ENCODE measurements at regions not wholly inside any gene's neighbourhood (a gene's known extent, or its start where the extent isn't known, plus 50 kb on each side); places are given as distances from the start of the nearest gene placed in this dataset.

DNA sequence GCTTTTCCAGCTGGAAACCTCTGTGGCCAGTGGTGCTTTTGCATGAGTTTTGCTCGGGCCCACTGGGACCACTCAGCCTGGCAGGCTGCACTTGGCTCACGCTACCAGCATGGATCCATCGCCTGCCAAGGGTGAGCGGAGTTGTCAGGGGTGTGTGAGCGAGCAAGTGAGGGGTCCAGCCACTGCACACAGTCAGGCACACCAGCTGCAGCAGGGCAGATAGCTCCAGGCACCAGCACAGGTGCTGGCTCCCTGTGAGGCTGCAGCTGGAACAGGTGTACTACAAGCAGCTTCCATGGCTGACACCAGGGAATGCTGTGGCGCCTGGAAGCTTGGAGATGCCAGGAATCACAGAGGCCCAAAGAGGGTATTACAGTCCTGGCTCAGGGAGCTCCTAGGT, 391.2 kb upstream of the SGCD start:
- Histone ChIP-seq H3K9me3 (no peaks in the 10 kb centered on the region), H3K4me1 (peaks cover 0 to 10% (median 0%) of the 10 kb centered on the region in 12 donors), H3K36me3 (no peaks in the 10 kb centered on the region), H3K27ac (no peak overlapping the region), H3K4me3 (no peak overlapping the region), H3K27me3 (no peaks in the 10 kb centered on the region)
- ATAC-seq (peak in 1 of 4 donors; percentile 14), DNase-seq (peak in 1 of 5 donors; percentile 51)
- intact Hi-C loops (cut with DNase I): loop anchor here in 1 of 10 donors (10.0 kb wide), 1 partner anchor 889 kb away; no protein-coding TSS in a partner anchor
- TF ChIP-seq POLR2A (IDR thresholded peaks at IDR 0.05): no peak
- TF ChIP-seq, protein P1, sequence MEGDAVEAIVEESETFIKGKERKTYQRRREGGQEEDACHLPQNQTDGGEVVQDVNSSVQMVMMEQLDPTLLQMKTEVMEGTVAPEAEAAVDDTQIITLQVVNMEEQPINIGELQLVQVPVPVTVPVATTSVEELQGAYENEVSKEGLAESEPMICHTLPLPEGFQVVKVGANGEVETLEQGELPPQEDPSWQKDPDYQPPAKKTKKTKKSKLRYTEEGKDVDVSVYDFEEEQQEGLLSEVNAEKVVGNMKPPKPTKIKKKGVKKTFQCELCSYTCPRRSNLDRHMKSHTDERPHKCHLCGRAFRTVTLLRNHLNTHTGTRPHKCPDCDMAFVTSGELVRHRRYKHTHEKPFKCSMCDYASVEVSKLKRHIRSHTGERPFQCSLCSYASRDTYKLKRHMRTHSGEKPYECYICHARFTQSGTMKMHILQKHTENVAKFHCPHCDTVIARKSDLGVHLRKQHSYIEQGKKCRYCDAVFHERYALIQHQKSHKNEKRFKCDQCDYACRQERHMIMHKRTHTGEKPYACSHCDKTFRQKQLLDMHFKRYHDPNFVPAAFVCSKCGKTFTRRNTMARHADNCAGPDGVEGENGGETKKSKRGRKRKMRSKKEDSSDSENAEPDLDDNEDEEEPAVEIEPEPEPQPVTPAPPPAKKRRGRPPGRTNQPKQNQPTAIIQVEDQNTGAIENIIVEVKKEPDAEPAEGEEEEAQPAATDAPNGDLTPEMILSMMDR (IDR thresholded peaks at IDR 0.05): no peak
- WGBS, 4 donors: 64 to 95% (median 81%) methylated on average over 2 to 6 of the region's 6 CpGs

DNA sequence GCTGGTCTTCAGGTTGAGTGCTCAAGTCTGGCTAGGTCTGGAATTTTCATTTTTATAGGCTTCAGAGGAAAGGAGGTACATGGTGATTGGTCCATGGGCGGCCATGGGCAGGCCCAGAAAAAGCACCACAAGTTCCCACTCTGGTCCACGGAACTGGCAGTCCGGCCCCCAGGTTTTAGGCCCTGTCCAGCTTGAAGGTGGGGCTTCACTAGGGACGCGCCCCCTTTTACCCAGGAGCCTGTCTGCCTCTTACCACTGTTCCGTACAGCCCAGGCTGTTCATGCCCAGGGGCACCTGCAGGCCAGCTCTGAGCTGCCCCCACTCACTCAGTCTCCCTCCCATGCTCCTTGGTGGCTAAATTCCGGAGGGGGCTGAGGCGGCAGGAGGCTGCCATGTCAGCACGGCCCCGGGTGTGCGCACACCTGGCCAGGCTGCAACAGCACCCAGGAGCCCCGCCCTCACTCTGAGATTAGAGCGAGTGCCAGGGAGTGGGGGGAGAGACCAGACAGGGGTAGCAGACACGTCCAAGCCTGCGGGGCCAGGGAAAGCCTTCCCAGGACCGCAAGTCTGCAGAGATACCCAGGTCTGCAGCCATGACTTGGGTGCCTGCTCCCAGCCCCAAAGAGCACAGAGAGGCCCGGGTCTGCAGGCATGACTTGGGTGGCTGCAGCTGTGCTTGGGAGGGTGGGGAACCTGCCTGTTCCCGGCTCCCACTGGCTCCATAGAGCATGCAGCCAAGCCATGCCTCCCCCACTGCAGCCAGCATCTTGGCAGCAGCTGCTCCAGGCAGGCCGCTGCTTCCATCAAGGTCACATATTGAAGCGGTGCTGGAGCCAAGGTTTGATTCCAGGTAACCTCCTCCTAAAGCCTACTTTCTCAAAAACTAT, 390.2 kb upstream of the SGCD start:
- H3K36me3 ChIP-seq: no peaks in the 10 kb centered on the region
- peaks cover 0 to 10% (median 0%) of the 10 kb centered on the region in 12 donors for H3K4me1 ChIP-seq
- H3K27ac ChIP-seq: no peak overlapping the region
- TF ChIP-seq, protein P1 (IDR thresholded peaks at IDR 0.05): no peak
- no peak for TF ChIP-seq POLR2A (IDR thresholded peaks at IDR 0.05)
- ATAC-seq: peak; percentile 46 to 81 (median 79)
- no peaks in the 10 kb centered on the region for H3K9me3 ChIP-seq
- no peaks in the 10 kb centered on the region for H3K27me3 ChIP-seq
- intact Hi-C loops (cut with DNase I): loop anchor here in 1 of 10 donors (10.0 kb wide), 1 partner anchor 888 kb away; no protein-coding TSS in a partner anchor
- H3K4me3 ChIP-seq: no peak overlapping the region
- DNase-seq: peak in 4 of 5 donors; percentile 16 to 44 (median 40)
- 66 to 76% (median 74%) methylated on average over 10 to 20 of the region's 20 CpGs for WGBS, 4 donors

DNA sequence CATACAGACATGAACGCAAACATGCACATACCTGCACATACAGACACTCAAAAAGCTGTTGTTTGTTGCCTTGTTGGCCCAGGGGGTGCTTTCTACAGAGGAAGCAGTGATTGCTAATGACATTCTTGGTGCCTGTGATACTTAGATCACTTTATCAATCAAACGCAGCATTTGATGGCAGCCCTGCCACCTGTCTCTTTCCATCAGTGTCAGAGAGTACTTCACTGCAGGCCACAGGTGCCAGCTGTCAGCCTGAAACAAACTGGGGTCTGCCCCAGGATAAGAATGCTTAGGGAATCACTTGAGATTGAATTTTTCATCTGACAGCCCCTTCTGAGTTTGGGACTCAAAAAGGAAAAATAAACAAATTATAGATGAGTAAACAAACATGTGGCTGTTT, 388.9 kb upstream of the SGCD start:
- H3K4me1 ChIP-seq: peaks cover 0 to 10% (median 0%) of the 10 kb centered on the region in 12 donors
- DNase-seq (no peak), ATAC-seq (no peak)
- no peaks in the 10 kb centered on the region for H3K27me3 ChIP-seq
- 67 to 77% (median 74%) methylated on average over 2 of the region's 2 CpGs for WGBS, 4 donors
- H3K36me3 ChIP-seq: no peaks in the 10 kb centered on the region
- no peak overlapping the region for H3K4me3 ChIP-seq
- no peaks in the 10 kb centered on the region for H3K9me3 ChIP-seq
- intact Hi-C loops (cut with DNase I): loop anchor here in 1 of 10 donors (10.0 kb wide), 1 partner anchor 887 kb away; no protein-coding TSS in a partner anchor
- H3K27ac ChIP-seq: no peak overlapping the region
- TF ChIP-seq, protein P1 (IDR thresholded peaks at IDR 0.05): no peak
- no peak for TF ChIP-seq POLR2A (IDR thresholded peaks at IDR 0.05)

DNA sequence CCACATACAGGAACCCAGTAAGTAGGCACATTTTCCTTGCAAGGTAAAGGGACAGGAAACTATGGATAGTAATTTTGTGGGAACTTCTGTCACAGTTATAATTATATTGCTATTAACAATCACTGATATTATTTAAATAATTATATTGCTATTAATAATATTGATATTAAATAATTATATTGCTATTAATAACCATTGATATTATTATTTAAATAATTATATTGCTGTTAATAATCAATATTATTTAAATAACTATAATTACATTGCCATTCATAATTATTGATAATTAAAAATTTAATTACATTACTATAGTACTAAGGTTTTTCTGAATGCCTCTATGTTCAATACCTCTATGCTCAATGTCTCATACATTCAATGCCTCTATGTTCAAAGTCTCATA, 385.6 kb upstream of the SGCD start:
- no peak for DNase-seq
- Histone ChIP-seq H3K36me3 (no peaks in the 10 kb centered on the region), H3K9me3 (no peaks in the 10 kb centered on the region), H3K27me3 (no peaks in the 10 kb centered on the region), H3K4me3 (no peak overlapping the region), H3K4me1 (peaks cover 0 to 11% (median 0%) of the 10 kb centered on the region in 12 donors), H3K27ac (no peak overlapping the region)
- ATAC-seq: no peak
- intact Hi-C loops (cut with DNase I): loop anchor here in 6 of 10 donors (5.0 to 10.0 kb wide), 5 partner anchors 393 to 1193 kb away; no protein-coding TSS in a partner anchor
- TF ChIP-seq POLR2A (IDR thresholded peaks at IDR 0.05): no peak
- TF ChIP-seq, protein P1 (IDR thresholded peaks at IDR 0.05): no peak
